A549 (cell line): ENCODE measurements at regions not wholly inside any gene's neighbourhood (a gene's known extent, or its start where the extent isn't known, plus 50 kb on each side); places are given as distances from the start of the nearest gene placed in this dataset.

Source experiments
- ATAC-seq, 2 experiments: fragments of 200-7000 bp in 1 of 2; fragments of >200 bp in 1 of 2; cut with Nextera tagmentation in 1 of 2; cut with Tn5 transposase in 1 of 2; 3 replicates each; pipeline versions ENCODE4 v1.8.0 to v1.9.1; 2018 to 2020; ENCODE audit warnings: mild to moderate bottlenecking in 1 of 2, moderate library complexity in 1 of 2
- CTCF ChIA-PET: fragments of 300-600 bp; sonication (Branson Sonifier 250); formaldehyde crosslinking; extraction: SDS; loops from one replicate; lab custom pipeline; 2021; ENCODE audit warnings: antibody characterized with exemption, inconsistent platforms; lab: Yijun Ruan, JAX
- POLR2A ChIA-PET: fragments of 350-600 bp; formaldehyde crosslinking; extraction: SDS; loops from one replicate; lab custom pipeline; 2021; ENCODE audit warnings: antibody characterized with exemption, inconsistent platforms; lab: Yijun Ruan, JAX
- DNase-seq, 2 experiments: peaks; one replicate each; pipeline versions ENCODE4 v3.0.0 to v3.0.0-alpha.2; 2011 to 2016; ENCODE audit warnings: low read depth in 1 of 2, low spot score in 1 of 2
- FAIRE-seq: peaks from 2 replicates; lab custom pipeline; 2011; peaks lifted over from hg19 to GRCh38; lab: Jason Lieb, UNC
- H3K27ac ChIP-seq, 2 experiments: fragments of >200 bp; sonication (Bioruptor Twin); formaldehyde crosslinking; 3 replicates each; pipeline ENCODE4 v1.5.1; 2016 to 2017
- H3K4me1 ChIP-seq: fragments of >200 bp; sonication (Bioruptor Twin); formaldehyde crosslinking; 3 replicates; pipeline ENCODE4 v1.6.1; 2016
- H3K4me2 ChIP-seq: fragments of >200 bp; sonication (Bioruptor Twin); formaldehyde crosslinking; 3 replicates; pipeline ENCODE4 v1.6.1; 2016
- H3K4me3 ChIP-seq: fragments of >200 bp; sonication (Bioruptor Twin); formaldehyde crosslinking; 3 replicates; pipeline ENCODE4 v1.5.1; 2016
- H3K9me3 ChIP-seq: fragments of >200 bp; sonication (Bioruptor Twin); formaldehyde crosslinking; 3 replicates; pipeline ENCODE4 v1.6.1; 2016
- BHLHE40 ChIP-seq: IDR thresholded peaks from 2 replicates; pipeline ENCODE4 v1.6.1; 2012; ENCODE audit warnings: low read depth, low read length, inconsistent platforms
- CBX8 ChIP-seq: fragments of 200-600 bp; sonication (generic); IDR thresholded peaks from 2 replicates; pipeline ENCODE4 v1.6.1; 2016
- EHMT2 ChIP-seq: fragments of 200-600 bp; sonication (generic); IDR thresholded peaks from 2 replicates; pipeline ENCODE4 v1.6.1; 2016; ENCODE audit warnings: antibody characterized with exemption, low read depth, mild to moderate bottlenecking, moderate library complexity
- FOSB ChIP-seq: fragments of 250-450 bp; sonication (Bioruptor Pico); IDR thresholded peaks from 2 replicates; pipeline ENCODE4 v1.5.0; 2020; ENCODE audit warnings: mild to moderate bottlenecking, moderate library complexity
- FOSL2 ChIP-seq, 2 experiments: fragments of 450-650 bp in 1 of 2; fragments of >200 bp in 1 of 2; sonication (Bioruptor Twin) in 1 of 2; formaldehyde crosslinking; IDR thresholded peaks; 2 replicates each; pipeline versions ENCODE4 v1.5.0 to v1.6.1; 2016 to 2020; ENCODE audit warnings: mild to moderate bottlenecking in 1 of 2, moderate library complexity in 1 of 2
- HDAC2 ChIP-seq: fragments of 200-600 bp; sonication (generic); IDR thresholded peaks from 2 replicates; pipeline ENCODE4 v1.6.1; 2016
- HOXA7 ChIP-seq: fragments of 250-450 bp; sonication (Bioruptor Pico); IDR thresholded peaks from 2 replicates; pipeline ENCODE4 v1.5.0; 2020; ENCODE audit warnings: mild to moderate bottlenecking, moderate library complexity
- KDM5A ChIP-seq: fragments of 200-600 bp; sonication (generic); IDR thresholded peaks from 2 replicates; pipeline ENCODE4 v1.6.1; 2016; ENCODE audit warnings: antibody characterized with exemption, mild to moderate bottlenecking
- MAFK ChIP-seq: fragments of 450-650 bp; IDR thresholded peaks from 2 replicates; pipeline ENCODE4 v1.6.1; 2014; ENCODE audit not compliant: partially characterized antibody
- MAZ ChIP-seq: fragments of 150-350 bp; IDR thresholded peaks from 2 replicates; pipeline ENCODE4 v1.6.1; 2014; ENCODE audit warnings: antibody characterized with exemption, low read depth, low read length, borderline replicate concordance
- MYC ChIP-seq: IDR thresholded peaks from 2 replicates; pipeline ENCODE4 v1.6.1; 2012; ENCODE audit warnings: mild to moderate bottlenecking, inconsistent platforms, low read length, improper control_type of control experiment, borderline replicate concordance
- NFE2L2 ChIP-seq: fragments of 150-350 bp; conservative IDR thresholded peaks from 2 replicates; pipeline ENCODE4 v1.6.1; 2014; ENCODE audit warnings: low read length
- NPAS2 ChIP-seq: fragments of 250-450 bp; sonication (Bioruptor Pico); IDR thresholded peaks from 2 replicates; pipeline ENCODE4 v1.8.0; 2022; ENCODE audit warnings: mild to moderate bottlenecking, moderate library complexity, borderline replicate concordance
- PHF8 ChIP-seq: fragments of 200-600 bp; sonication (generic); IDR thresholded peaks from 2 replicates; pipeline ENCODE4 v1.6.1; 2016; ENCODE audit warnings: low read depth, mild to moderate bottlenecking, antibody characterized with exemption, moderate library complexity, borderline replicate concordance
- POLR2A ChIP-seq: IDR thresholded peaks from 2 replicates; pipeline ENCODE4 v1.6.1; 2012; ENCODE audit warnings: mild to moderate bottlenecking, low read length
- RAD21 ChIP-seq, 2 experiments: fragments of >200 bp in 1 of 2; sonication (Bioruptor Twin) in 1 of 2; formaldehyde crosslinking in 1 of 2; IDR thresholded peaks in 1 of 2; conservative IDR thresholded peaks in 1 of 2; 2 replicates in 1 of 2; 3 replicates in 1 of 2; pipeline ENCODE4 v1.6.1; 2012 to 2018; ENCODE audit warnings: inconsistent platforms in 1 of 2
- RARB ChIP-seq: fragments of 250-450 bp; sonication (Bioruptor Pico); IDR thresholded peaks from 2 replicates; pipeline ENCODE4 v1.8.0; 2021; ENCODE audit warnings: mild to moderate bottlenecking, moderate library complexity
- RFX5 ChIP-seq: fragments of 450-650 bp; IDR thresholded peaks from 2 replicates; pipeline ENCODE4 v1.7.1; 2014; ENCODE audit warnings: antibody characterized with exemption, mild to moderate bottlenecking, moderate library complexity
- SREBF2 ChIP-seq: fragments of 450-650 bp; IDR thresholded peaks from 2 replicates; pipeline ENCODE4 v1.6.1; 2014; ENCODE audit warnings: mild to moderate bottlenecking, moderate library complexity
- TFCP2L1 ChIP-seq: fragments of 250-450 bp; sonication (Bioruptor Pico); IDR thresholded peaks from 2 replicates; pipeline ENCODE4 v1.5.0; 2021; ENCODE audit warnings: mild to moderate bottlenecking
- ZSCAN20 ChIP-seq: fragments of 250-450 bp; sonication (Bioruptor Pico); IDR thresholded peaks from 2 replicates; pipeline ENCODE4 v1.8.0; 2022; ENCODE audit warnings: mild to moderate bottlenecking, moderate library complexity
- WGBS: methylation state at CpG from one replicate; pipeline ENCODE4 v1.1.6; 2017; ENCODE audit errors: missing lambda C conversion rate; 5-methylcytosine and 5-hydroxymethylcytosine counted together
- TF ChIP-seq, protein P1 (sequence below): IDR thresholded peaks from 2 replicates; pipeline ENCODE4 v1.6.1; 2012
- TF ChIP-seq, protein P2 (sequence below): fragments of 250-450 bp; sonication (Bioruptor Pico); IDR thresholded peaks from 2 replicates; pipeline ENCODE4 v1.5.0; 2020; ENCODE audit warnings: low read depth, mild to moderate bottlenecking, moderate library complexity
- TF ChIP-seq, protein P3 (sequence below): fragments of >200 bp; sonication (Bioruptor Twin); formaldehyde crosslinking; IDR thresholded peaks from 2 replicates; pipeline ENCODE4 v1.6.1; 2016

GRCh38 chrX:39157796-39158195 is 356.5 kb downstream of the MID1IP1 start (continued):
- TF ChIP-seq MAZ (no peak), SREBF2 (no peak), FOSB (CRISPR knock-in tag) (no peak)
- TF ChIP-seq, all 56 proteins: peak for 0

GRCh38 chrX:39158801-39159657 is 357.8 kb downstream of the MID1IP1 start:
- Histone ChIP-seq H3K4me3 (no peak overlapping the region), H3K9me3 (no peaks in the 10 kb centered on the region), H3K4me2 (no peak overlapping the region), H3K4me1 (no peaks in the 10 kb centered on the region), H3K27ac (no peak overlapping the region)
- DNase-seq (no peak), FAIRE-seq (no peak), ATAC-seq (no peak)
- POLR2A ChIA-PET: no interaction called here
- CTCF ChIA-PET: interaction anchor here (0.7 kb wide), 1 partner anchor 260 kb away, joined by 3 read pairs; no protein-coding TSS in a partner anchor
- TF ChIP-seq NFE2L2 (no peak), FOSB (CRISPR knock-in tag) (no peak), EHMT2 (no peak), PHF8 (no peak), ZSCAN20 (no peak), FOSL2 (IDR thresholded peaks at IDR 0.05) (no peak), FOSL2 (CRISPR knock-in tag; IDR thresholded peaks at IDR 0.05) (no peak), TFCP2L1 (CRISPR knock-in tag) (no peak), MAFK (no peak), RARB (no peak), KDM5A (no peak)
- TF ChIP-seq, protein P1, sequence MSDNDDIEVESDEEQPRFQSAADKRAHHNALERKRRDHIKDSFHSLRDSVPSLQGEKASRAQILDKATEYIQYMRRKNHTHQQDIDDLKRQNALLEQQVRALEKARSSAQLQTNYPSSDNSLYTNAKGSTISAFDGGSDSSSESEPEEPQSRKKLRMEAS: no peak
- 42% methylated on average over 10 of the region's 11 CpGs for whole genome bisulfite sequencing

DNA sequence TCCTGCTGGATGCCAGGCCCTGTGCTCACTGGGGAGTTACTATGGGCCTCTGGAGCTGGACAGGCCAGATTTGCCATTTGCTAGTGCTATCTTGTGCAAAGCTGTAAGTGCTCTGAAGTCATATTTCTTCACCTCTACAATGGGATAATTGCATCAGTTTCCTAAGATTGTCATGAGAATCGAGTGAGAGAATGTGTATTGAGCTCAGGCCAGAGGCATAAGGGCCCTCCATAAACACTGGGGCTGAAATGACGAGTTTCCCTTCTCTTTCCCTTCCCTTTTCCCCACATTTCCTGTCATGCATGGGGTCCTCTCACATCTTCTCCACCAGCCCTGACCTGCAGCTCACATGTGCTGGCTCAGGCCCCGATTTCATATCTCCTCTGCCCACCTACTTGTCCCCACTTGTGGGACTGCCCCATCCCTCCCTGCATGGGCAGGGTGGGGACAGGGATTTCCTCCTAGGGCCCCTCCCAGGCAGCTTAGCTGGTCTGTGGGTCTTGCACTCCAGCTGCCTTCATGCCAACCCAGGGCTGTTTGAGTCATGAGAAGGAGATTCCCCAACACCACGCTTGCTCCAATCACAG is 358.8 kb downstream of the MID1IP1 start:
- ATAC-seq: no peak
- FAIRE-seq: no peak
- CTCF ChIA-PET: no interaction called here
- no peaks in the 10 kb centered on the region for H3K4me1 ChIP-seq
- 32% methylated on average over 3 of the region's 4 CpGs for WGBS
- H3K9me3 ChIP-seq: no peaks in the 10 kb centered on the region
- DNase-seq: no peak
- no peak overlapping the region for H3K4me3 ChIP-seq
- POLR2A ChIA-PET: no interaction called here
- no peak overlapping the region for H3K4me2 ChIP-seq
- TF ChIP-seq HOXA7: no peak
- TF ChIP-seq RARB: no peak
- no peak for TF ChIP-seq FOSL2 (IDR thresholded peaks at IDR 0.05)
- TF ChIP-seq FOSL2 (CRISPR knock-in tag; IDR thresholded peaks at IDR 0.05): no peak
- TF ChIP-seq NPAS2 (CRISPR knock-in tag): no peak
- no peak for TF ChIP-seq RAD21 (conservative IDR thresholded peaks at IDR 0.05 in 1 of 2, IDR thresholded peaks at IDR 0.05 in 1 of 2)
- no peak for TF ChIP-seq MYC
- TF ChIP-seq BHLHE40: no peak
- TF ChIP-seq RFX5: no peak
- H3K27ac ChIP-seq: no peak overlapping the region

- FAIRE-seq (no peak), DNase-seq (no peak)
- CTCF ChIA-PET: no interaction called here
Measured at GRCh38 chrX:39161611-39162255, 360.5 kb downstream of the MID1IP1 start.

More at GRCh38 chrX:39161611-39162255, 360.5 kb downstream of the MID1IP1 start:
- Histone ChIP-seq H3K4me1 (no peaks in the 10 kb centered on the region), H3K4me3 (no peak overlapping the region), H3K4me2 (no peak overlapping the region), H3K9me3 (no peaks in the 10 kb centered on the region), H3K27ac (no peak overlapping the region)
- ATAC-seq: no peak
- no peak for TF ChIP-seq BHLHE40
- TF ChIP-seq KDM5A: no peak
- no peak for TF ChIP-seq FOSL2 (IDR thresholded peaks at IDR 0.05)
- TF ChIP-seq FOSL2 (CRISPR knock-in tag; IDR thresholded peaks at IDR 0.05): no peak
- no peak for TF ChIP-seq POLR2A
- TF ChIP-seq MAFK: no peak
- no peak for TF ChIP-seq CBX8
- TF ChIP-seq PHF8: no peak
- TF ChIP-seq, protein P2, sequence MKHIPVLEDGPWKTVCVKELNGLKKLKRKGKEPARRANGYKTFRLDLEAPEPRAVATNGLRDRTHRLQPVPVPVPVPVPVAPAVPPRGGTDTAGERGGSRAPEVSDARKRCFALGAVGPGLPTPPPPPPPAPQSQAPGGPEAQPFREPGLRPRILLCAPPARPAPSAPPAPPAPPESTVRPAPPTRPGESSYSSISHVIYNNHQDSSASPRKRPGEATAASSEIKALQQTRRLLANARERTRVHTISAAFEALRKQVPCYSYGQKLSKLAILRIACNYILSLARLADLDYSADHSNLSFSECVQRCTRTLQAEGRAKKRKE (CRISPR knock-in tag): no peak
- TF ChIP-seq HDAC2: no peak
- TF ChIP-seq, protein P3, sequence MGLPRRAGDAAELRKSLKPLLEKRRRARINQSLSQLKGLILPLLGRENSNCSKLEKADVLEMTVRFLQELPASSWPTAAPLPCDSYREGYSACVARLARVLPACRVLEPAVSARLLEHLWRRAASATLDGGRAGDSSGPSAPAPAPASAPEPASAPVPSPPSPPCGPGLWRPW: no peak
- TF ChIP-seq RFX5: no peak
- TF ChIP-seq TFCP2L1 (CRISPR knock-in tag): no peak
- 52% methylated on average over 3 of the region's 3 CpGs for WGBS
- POLR2A ChIA-PET: no interaction called here
